GM18498 (cell line): ENCODE measurements at regions not wholly inside any gene's neighbourhood (a gene's known extent, or its start where the extent isn't known, plus 50 kb on each side); places are given as distances from the start of the nearest gene placed in this dataset.

Experiments used
- ATAC-seq: cut with Tn5 transposase; IDR thresholded peaks from one replicate; pipeline ENCODE4 v1.9.1; 2021; ENCODE audit warnings: mild to moderate bottlenecking, moderate library complexity; ENCODE audit not compliant: unreplicated experiment

DNA sequence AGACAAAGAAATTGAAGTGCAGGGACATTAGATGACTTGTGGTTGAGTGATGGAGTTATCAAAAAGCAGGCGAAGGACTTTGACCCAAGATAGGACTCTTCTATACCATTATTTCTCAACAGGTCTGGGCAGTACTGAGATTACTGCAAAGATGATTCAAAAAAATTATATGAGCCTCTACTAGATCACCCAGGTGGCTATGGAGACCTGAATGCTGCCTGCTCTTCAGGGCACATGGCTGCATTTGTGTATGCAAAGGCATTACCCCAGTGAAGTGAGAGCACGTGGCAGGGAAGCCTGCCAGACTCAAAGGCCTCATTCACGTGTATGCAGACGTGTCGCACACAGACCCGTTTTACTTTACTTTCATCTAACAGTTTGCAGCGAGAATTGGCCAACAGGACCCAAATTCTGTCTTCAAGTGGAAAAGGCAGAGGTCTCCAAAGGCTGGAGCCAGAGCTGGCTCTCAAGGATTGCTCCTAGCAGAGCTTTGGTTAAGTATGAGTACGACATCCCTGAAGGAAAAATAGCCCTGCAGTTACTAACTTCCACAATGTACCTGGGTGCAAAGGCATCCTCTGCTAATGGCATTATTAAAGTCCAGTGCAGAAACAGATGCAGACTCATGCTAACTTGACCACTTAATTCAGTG is 113.8 kb upstream of the ARMC2 start:
- ATAC-seq, result no peak

GRCh38 chr6:108735310-108736001 is 112.8 kb upstream of the ARMC2 start:
- ATAC-seq, result no peak

GRCh38 chr6:108736002-108736361 is 112.2 kb upstream of the ARMC2 start:
- ATAC-seq, result no peak

DNA sequence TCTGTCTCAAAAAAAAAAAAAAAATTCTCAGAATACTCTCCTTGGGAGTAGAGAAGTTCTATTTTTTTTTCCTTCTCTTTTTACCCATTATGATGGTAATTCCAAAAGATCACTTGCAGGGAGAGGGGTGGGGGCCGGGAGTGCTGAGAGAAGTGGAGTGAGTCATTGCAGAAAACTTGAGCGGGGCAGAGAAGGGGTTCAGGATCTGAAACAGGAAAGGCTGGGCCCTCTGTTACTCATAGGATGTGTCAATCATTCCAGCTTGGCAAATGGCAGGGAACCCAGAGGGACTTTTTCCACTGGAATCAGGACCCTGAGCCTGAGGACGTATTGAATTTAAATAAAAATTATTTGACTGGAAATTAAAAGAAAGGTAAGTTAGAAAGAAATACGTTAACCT is 111.4 kb upstream of the ARMC2 start:
- ATAC-seq, result no peak

- no peak for ATAC-seq
These were observed 110.4 kb upstream of the ARMC2 start for GRCh38 chr6:108737594-108738546.

DNA sequence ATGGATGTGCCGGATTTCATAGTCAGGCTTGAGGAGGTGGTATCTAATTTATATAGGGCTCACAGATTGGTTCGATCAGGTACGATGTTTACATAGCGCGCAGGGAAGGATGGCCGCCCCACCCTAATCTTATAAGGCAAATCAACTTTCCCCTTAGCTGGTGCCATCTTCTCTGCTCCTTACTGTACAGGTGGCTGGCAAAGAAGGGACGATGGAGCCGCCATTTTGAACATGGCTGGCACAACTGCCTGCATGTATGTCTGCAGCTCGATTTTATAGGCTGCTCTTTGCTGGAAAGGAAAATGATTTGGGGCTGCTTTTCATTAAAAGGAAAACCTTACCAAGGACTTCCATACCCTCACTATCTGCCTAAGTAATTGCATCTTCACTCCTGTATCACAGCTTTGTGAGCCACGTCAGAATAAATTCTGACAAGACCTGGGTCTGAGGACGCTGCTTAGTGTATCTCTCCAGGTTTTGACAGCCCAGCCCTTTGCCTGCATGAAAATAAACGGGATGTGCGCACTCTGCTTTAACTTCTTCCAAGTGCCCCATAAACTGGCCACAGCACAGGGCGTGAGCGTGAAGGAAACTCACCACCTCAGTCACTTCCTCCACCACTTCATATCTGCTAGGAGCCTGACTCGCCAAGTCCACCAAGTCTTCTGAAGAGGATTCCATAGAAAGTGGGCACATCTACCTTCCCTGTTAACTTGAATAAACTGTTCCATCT is 109.4 kb upstream of the ARMC2 start:
- ATAC-seq, result no peak

DNA sequence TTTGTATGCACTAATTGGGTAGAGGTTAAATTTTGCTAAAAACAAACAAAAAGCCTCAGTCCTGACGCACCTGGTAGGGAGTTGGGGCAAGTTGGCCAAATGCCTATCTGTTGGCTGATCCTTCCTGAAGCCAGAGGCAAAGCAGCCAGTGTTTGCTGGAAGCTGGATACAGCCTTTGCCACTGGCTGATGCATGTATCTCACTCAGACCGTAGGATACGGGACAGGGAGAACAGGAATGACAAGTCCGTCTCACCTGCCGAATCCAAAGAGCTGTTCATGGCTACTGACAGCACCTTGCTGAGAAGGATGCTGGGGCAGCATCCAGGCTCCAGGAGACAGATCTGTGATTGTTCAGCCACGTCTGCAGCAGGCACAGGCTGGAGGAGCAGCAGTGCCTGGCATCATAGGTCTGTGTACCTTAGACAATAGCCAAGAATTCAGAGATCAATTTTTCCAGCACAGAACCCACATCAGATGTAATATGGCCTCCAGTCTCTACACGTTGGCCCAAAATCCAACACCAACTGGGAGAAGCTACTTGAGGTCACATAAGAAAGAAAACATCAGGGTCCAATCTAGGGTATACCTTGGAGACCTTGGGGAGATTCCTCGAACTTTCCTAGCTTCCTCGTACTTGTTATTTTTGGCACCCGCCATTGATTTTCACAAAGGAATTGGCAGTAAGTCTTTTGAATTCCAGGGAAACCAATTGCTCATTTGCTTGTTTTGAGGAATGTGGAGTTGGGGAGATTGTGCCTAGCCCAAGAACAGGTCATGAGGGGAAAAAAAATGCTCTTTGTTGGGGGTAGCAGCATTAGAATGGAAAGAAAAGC is 108.5 kb upstream of the ARMC2 start:
- no peak for ATAC-seq

DNA sequence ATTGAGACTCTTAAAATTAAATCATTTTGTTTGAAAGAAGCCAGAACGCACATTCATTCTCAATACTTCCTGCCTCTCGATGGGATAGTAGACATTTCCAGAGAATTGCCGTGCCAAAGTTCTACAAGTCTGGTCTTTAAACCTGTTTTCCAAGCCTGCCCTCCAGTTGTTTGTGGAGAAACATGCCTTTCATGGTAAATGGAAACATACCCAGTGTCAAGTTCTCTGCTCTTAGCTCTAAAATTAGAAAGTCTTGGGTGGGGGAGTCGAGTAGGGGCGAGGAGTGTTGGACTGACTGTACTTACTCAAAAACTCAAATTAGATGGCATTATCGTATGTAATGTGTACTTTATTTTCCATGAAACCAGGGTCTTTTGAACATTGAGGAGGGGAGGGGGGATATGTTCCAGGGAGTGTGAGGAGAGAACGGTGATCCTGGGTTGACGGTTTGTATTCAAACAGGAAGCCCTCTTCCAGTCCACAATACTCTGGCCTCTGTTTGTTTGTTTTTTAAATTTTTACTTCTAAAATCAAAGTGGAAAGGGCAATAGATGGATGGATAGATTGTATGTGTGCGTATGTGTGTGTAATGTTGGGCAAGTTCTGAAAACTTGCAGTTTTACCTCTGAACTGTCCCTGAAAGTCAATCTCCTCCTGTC is 106.8 kb upstream of the ARMC2 start:
- no peak for ATAC-seq

DNA sequence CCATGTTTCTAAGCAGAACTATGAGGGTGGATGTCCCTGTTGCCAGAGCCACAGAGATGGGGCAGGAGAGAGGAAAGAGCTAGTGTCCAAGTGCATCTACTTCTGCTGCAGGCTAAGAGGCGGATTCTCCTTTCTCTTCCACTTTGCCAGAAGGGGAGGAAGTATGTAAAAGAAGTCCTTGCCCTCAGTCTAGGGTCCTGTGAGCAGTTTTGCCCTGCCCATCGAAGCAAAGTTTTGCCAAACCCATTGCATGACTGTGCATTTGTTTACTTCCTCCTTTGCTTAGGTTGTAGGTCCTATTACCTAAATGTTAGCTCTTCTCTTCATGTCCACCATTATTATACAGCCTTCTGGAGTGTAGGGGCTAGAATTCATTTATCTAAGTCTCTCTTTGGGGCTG is 106.2 kb upstream of the ARMC2 start:
- ATAC-seq, result no peak

- ATAC-seq, result no peak
These were observed 103.8 kb upstream of the ARMC2 start for GRCh38 chr6:108744244-108744972.

DNA sequence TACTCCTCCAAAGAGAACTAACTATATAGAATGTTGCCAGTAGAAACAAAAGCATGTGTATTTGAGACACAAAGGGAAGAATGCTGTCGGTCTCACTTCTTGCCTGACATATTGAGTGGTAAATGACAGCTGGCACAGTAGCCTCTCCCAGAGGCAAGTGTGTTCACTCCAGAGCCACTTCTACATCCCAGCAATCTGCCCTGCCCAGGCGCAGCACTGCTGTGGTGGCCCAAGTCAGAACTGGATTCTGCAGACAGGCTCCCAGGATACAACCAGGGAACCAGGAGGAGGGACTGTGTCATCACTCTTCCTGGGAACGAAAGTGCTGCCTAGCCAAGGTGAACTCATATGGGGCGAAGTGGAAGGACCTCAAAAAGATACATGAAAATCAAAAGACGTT is 103.2 kb upstream of the ARMC2 start:
- no peak for ATAC-seq

DNA sequence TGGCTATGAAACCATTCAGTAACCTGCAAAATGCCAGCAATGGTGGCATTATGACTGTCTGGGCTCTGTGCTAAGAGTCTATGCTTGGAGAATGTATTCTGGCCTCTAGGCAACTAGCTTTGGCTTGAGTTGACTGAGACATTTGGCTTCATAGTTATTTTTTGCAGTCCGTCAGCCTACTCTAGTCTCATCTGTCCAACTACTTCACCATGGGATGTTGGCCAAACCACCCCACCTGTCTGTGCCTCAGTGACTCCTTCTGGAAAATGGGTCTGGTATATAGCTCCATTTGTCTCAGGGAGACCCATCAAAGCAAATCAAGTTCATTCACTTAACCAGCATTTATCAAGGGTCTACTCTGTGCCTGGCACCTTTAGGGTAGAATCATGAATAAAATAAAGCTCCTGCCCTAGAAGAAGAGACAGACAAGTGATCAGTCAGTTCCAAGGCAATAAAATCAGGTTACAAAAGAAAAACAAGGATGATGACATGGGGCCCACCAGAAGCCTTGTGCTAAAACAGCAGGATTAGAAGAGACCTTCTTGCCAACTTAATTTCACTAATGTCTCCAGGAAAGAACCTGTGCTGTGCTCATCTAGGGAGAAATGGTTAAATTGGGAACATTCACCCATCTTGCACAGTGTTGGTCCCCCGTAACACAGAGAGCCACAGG is 102.4 kb upstream of the ARMC2 start:
- no peak for ATAC-seq

- ATAC-seq, result no peak
These were observed 101.9 kb upstream of the ARMC2 start for GRCh38 chr6:108746366-108746765.

- no peak for ATAC-seq
These were observed 101.2 kb upstream of the ARMC2 start for GRCh38 chr6:108746836-108747575.

DNA sequence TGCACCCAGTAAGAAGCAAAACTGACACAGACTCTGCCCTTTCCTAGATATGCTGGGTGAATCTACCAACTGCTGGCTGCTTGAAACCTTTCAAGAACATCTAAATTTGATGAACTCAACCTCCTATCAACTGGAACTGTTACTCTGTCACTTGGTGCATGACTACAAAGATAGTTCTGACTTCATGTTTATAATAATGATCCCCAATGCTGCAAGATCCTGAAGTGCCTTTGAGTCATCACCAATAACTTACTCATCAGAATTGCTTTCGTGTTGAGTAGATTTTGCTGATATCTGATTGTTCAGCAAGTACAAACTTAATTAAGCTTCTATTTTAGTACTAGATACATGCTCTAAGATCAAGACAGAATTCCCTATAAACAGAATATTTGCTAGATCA is 100.2 kb upstream of the ARMC2 start:
- no peak for ATAC-seq

GRCh38 chr6:108748959-108749358 is 99.3 kb upstream of the ARMC2 start:
- no peak for ATAC-seq

DNA sequence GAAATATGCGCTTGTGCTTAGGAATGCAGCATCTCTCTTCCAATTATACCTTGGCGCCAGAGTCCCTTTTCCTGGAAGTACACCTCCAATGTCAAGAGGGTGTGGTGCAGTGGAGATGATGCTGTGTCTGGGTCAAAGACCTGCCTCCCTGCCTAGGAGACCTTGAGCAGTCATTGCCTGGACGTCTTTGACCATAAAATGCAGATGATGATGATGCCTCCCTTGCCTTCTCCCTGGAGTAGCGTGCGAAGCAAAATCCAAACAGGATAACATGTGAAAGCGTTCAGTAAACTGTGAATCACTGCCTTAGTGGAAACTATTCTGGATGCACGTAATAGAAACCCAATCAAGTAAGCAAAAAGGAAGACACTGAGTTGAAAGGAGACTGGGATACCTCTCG is 97.4 kb upstream of the ARMC2 start:
- no peak for ATAC-seq

GRCh38 chr6:108751282-108751681 is 96.9 kb upstream of the ARMC2 start:
- ATAC-seq, result no peak
